Hepatocyte (in vitro differentiated cells): ENCODE measurements at regions not wholly inside any gene's neighbourhood (a gene's known extent, or its start where the extent isn't known, plus 50 kb on each side); places are given as distances from the start of the nearest gene placed in this dataset.

Experiments used
- EZH2 ChIP-seq: fragments of 200-600 bp; sonication (generic); IDR thresholded peaks from 2 replicates; pipeline ENCODE4 v1.6.1; 2016; ENCODE audit warnings: antibody characterized with exemption, mild to moderate bottlenecking, borderline replicate concordance
- EZH2phosphoT487 ChIP-seq: fragments of 200-600 bp; sonication (generic); IDR thresholded peaks from one replicate; pipeline ENCODE4 v1.6.1; 2018; ENCODE audit warnings: antibody characterized with exemption, mild to moderate bottlenecking, low read depth, moderate library complexity; ENCODE audit not compliant: unreplicated experiment, severe bottlenecking
- TF ChIP-seq, protein P1 (sequence below): fragments of 200-600 bp; sonication (generic); IDR thresholded peaks from 2 replicates; pipeline ENCODE4 v1.5.1; 2016; ENCODE audit warnings: antibody characterized with exemption, mild to moderate bottlenecking; ENCODE audit not compliant: poor library complexity

DNA sequence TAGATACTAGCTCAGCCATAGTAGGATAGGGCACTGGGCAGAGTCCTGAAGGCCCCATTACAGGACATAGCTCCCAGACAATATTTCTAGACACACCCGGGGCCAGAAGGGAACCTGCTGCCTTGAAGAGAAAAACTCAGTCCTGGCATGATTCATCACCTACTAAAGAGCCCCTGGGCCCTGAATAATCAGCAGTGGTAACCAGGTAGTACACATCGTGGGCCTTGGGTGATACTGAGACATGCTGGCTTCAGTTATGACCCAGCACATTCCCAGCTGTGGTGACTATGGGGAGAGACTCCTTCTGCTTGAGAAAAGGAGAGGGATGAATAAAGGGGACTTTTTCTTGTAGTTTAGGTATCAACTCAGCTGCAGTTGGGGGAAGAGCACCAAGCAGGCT lies 104.3 kb upstream of the STK26 start:
- TF ChIP-seq, protein P1, sequence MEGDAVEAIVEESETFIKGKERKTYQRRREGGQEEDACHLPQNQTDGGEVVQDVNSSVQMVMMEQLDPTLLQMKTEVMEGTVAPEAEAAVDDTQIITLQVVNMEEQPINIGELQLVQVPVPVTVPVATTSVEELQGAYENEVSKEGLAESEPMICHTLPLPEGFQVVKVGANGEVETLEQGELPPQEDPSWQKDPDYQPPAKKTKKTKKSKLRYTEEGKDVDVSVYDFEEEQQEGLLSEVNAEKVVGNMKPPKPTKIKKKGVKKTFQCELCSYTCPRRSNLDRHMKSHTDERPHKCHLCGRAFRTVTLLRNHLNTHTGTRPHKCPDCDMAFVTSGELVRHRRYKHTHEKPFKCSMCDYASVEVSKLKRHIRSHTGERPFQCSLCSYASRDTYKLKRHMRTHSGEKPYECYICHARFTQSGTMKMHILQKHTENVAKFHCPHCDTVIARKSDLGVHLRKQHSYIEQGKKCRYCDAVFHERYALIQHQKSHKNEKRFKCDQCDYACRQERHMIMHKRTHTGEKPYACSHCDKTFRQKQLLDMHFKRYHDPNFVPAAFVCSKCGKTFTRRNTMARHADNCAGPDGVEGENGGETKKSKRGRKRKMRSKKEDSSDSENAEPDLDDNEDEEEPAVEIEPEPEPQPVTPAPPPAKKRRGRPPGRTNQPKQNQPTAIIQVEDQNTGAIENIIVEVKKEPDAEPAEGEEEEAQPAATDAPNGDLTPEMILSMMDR = no peak
- TF ChIP-seq EZH2 = no peak
- TF ChIP-seq EZH2phosphoT487 = no peak
